ENCODE measurements at regions not wholly inside any gene's neighbourhood (a gene's known extent, or its start where the extent isn't known, plus 50 kb on each side); places are given as distances from the start of the nearest gene placed in this dataset.

DNA sequence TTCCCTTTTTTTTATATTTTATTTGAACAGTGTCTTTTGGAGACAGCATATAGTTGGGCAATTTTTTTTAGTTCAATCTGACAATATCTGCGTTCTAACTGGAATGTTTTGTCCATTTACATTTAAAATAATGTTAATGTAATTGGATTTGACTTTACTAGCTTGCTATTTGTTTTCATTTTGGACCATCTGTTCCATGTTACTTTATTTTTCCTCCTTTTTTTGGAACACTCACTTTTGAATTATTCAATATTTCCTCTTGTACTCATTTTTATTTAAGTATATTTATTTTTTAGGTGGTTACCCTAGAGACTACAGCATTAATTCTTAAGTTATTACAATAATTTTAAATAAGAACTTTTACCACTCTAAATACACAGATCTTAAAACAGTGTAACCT lies 62.8 kb upstream of the C1orf87 start:
- H3K36me3 ChIP-seq (ENCODE audit: control insufficient read depth, low read depth, low read length) = no peaks in the 10 kb centered on the region
- H3K4me3 ChIP-seq (ENCODE audit: low read length) = no peak overlapping the region
- H3K9ac ChIP-seq (ENCODE audit: low read length) = no peak overlapping the region
- H3K27ac ChIP-seq (ENCODE audit: low read length) = no peak overlapping the region
- H3K27me3 ChIP-seq (ENCODE audit: control insufficient read depth, insufficient read depth, low read length) = no peaks in the 10 kb centered on the region
- H3K4me1 ChIP-seq (ENCODE audit: control insufficient read depth, low read depth, low read length) = no peaks in the 10 kb centered on the region
- no peaks in the 10 kb centered on the region for H3K9me3 ChIP-seq (ENCODE audit: control insufficient read depth, low read depth, low read length)

GRCh38 chr1:60134716-60135115 lies 61.1 kb upstream of the C1orf87 start:
- Histone ChIP-seq H3K27me3 (ENCODE audit: control insufficient read depth, insufficient read depth, low read length) (no peaks in the 10 kb centered on the region), H3K9ac (ENCODE audit: low read length) (no peak overlapping the region), H3K36me3 (ENCODE audit: control insufficient read depth, low read depth, low read length) (no peaks in the 10 kb centered on the region), H3K4me1 (ENCODE audit: control insufficient read depth, low read depth, low read length) (no peaks in the 10 kb centered on the region), H3K9me3 (ENCODE audit: control insufficient read depth, low read depth, low read length) (no peaks in the 10 kb centered on the region), H3K4me3 (ENCODE audit: low read length) (no peak overlapping the region), H3K27ac (ENCODE audit: low read length) (no peak overlapping the region)

DNA sequence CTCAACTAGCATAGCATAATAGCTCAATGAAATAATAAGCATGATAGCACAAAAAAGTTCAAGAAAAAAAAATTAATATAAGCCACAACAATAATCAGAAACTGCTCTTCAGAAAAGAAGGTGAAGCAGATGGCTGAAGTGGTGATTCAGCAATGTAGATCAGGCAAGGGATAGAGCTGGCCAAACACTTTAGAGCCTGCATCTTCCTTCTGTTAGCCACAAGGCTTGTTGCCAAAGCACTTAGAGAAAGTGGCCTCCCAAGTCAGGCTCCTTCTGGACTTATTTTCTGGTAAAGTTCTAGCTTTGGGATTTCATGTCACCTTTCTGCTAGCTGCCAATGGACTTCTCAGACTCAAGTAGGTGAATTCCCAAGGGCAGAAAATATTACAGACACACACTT lies 60.3 kb upstream of the C1orf87 start:
- Histone ChIP-seq H3K9me3 (ENCODE audit: control insufficient read depth, low read depth, low read length) (no peaks in the 10 kb centered on the region), H3K27me3 (ENCODE audit: control insufficient read depth, insufficient read depth, low read length) (no peaks in the 10 kb centered on the region), H3K4me3 (ENCODE audit: low read length) (no peak overlapping the region), H3K27ac (ENCODE audit: low read length) (no peak overlapping the region), H3K36me3 (ENCODE audit: control insufficient read depth, low read depth, low read length) (no peaks in the 10 kb centered on the region), H3K9ac (ENCODE audit: low read length) (no peak overlapping the region), H3K4me1 (ENCODE audit: control insufficient read depth, low read depth, low read length) (no peaks in the 10 kb centered on the region)

- Histone ChIP-seq H3K36me3 (ENCODE audit: control insufficient read depth, low read depth, low read length) (no peaks in the 10 kb centered on the region), H3K27me3 (ENCODE audit: control insufficient read depth, insufficient read depth, low read length) (no peaks in the 10 kb centered on the region), H3K4me3 (ENCODE audit: low read length) (no peak overlapping the region), H3K4me1 (ENCODE audit: control insufficient read depth, low read depth, low read length) (no peaks in the 10 kb centered on the region), H3K9ac (ENCODE audit: low read length) (no peak overlapping the region), H3K9me3 (ENCODE audit: control insufficient read depth, low read depth, low read length) (no peaks in the 10 kb centered on the region), H3K27ac (ENCODE audit: low read length) (no peak overlapping the region)
Measured at GRCh38 chr1:60133000-60133673, 59.6 kb upstream of the C1orf87 start.

- H3K27me3 ChIP-seq (ENCODE audit: control insufficient read depth, insufficient read depth, low read length) = no peaks in the 10 kb centered on the region
- H3K27ac ChIP-seq (ENCODE audit: low read length) = no peak overlapping the region
- H3K9ac ChIP-seq (ENCODE audit: low read length) = no peak overlapping the region
- no peaks in the 10 kb centered on the region for H3K4me1 ChIP-seq (ENCODE audit: control insufficient read depth, low read depth, low read length)
- no peak overlapping the region for H3K4me3 ChIP-seq (ENCODE audit: low read length)
- H3K36me3 ChIP-seq (ENCODE audit: control insufficient read depth, low read depth, low read length) = no peaks in the 10 kb centered on the region
- H3K9me3 ChIP-seq (ENCODE audit: control insufficient read depth, low read depth, low read length) = no peaks in the 10 kb centered on the region
Measured at GRCh38 chr1:60132108-60132507, 58.5 kb upstream of the C1orf87 start.

DNA sequence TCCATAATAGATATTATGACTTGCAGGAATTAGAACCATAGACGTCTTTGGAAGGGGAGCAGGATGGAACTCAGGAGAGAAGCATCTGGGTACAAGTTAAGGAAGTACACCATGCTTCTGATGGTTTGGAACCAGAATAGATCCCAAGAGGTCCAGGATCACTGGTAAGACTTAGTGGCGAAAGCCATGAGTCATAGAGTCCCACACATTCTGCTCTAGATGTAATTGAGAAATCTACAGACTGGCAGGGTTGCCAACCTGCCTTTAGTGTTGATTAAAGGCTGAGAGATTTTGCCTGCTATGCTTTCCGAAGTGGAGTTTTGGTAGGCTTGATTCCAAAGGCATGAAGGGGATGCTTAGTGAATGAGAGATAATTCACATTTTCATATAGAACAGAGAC lies 57.1 kb upstream of the C1orf87 start:
- H3K27me3 ChIP-seq (ENCODE audit: control insufficient read depth, insufficient read depth, low read length) = no peaks in the 10 kb centered on the region
- no peaks in the 10 kb centered on the region for H3K9me3 ChIP-seq (ENCODE audit: control insufficient read depth, low read depth, low read length)
- no peak overlapping the region for H3K27ac ChIP-seq (ENCODE audit: low read length)
- no peak overlapping the region for H3K9ac ChIP-seq (ENCODE audit: low read length)
- H3K4me1 ChIP-seq (ENCODE audit: control insufficient read depth, low read depth, low read length) = no peaks in the 10 kb centered on the region
- H3K4me3 ChIP-seq (ENCODE audit: low read length) = no peak overlapping the region
- no peaks in the 10 kb centered on the region for H3K36me3 ChIP-seq (ENCODE audit: control insufficient read depth, low read depth, low read length)

DNA sequence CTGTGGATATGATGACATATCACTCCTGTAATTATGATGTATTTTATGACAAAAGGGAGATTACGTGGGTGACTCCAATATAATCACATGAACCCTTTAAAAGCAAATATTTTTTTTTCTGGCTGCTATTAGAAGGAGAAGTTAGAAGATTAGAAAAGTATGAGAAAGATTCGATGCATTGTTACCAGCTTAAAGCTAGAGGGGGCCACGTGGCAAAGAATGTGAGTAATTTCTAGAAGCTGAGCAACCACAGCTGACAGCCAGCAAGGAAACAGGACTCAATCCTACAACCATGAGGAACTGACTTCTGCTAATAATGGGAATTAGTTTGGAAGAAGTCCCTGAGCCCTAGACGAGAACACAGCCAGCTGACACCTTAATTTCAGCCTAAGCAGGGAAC lies 56.3 kb upstream of the C1orf87 start:
- Histone ChIP-seq H3K36me3 (ENCODE audit: control insufficient read depth, low read depth, low read length) (no peaks in the 10 kb centered on the region), H3K4me3 (ENCODE audit: low read length) (no peak overlapping the region), H3K4me1 (ENCODE audit: control insufficient read depth, low read depth, low read length) (no peaks in the 10 kb centered on the region), H3K27me3 (ENCODE audit: control insufficient read depth, insufficient read depth, low read length) (no peaks in the 10 kb centered on the region), H3K27ac (ENCODE audit: low read length) (no peak overlapping the region), H3K9ac (ENCODE audit: low read length) (no peak overlapping the region), H3K9me3 (ENCODE audit: control insufficient read depth, low read depth, low read length) (no peaks in the 10 kb centered on the region)

GRCh38 chr1:60126723-60127122 lies 53.2 kb upstream of the C1orf87 start:
- Histone ChIP-seq H3K9ac (ENCODE audit: low read length) (no peak overlapping the region), H3K27me3 (ENCODE audit: control insufficient read depth, insufficient read depth, low read length) (no peaks in the 10 kb centered on the region), H3K4me1 (ENCODE audit: control insufficient read depth, low read depth, low read length) (no peaks in the 10 kb centered on the region), H3K9me3 (ENCODE audit: control insufficient read depth, low read depth, low read length) (no peaks in the 10 kb centered on the region), H3K4me3 (ENCODE audit: low read length) (no peak overlapping the region), H3K36me3 (ENCODE audit: control insufficient read depth, low read depth, low read length) (no peaks in the 10 kb centered on the region), H3K27ac (ENCODE audit: low read length) (no peak overlapping the region)
